ENCODE measurements at regions not wholly inside any gene's neighbourhood (a gene's known extent, or its start where the extent isn't known, plus 50 kb on each side); places are given as distances from the start of the nearest gene placed in this dataset.

- no peak for DNase-seq (ENCODE audit: low spot score in 2 of 2)
- H3K4me1 ChIP-seq: peaks cover 0 to 5% of the 10 kb centered on the region in 2 donors
- TF ChIP-seq, protein P1, sequence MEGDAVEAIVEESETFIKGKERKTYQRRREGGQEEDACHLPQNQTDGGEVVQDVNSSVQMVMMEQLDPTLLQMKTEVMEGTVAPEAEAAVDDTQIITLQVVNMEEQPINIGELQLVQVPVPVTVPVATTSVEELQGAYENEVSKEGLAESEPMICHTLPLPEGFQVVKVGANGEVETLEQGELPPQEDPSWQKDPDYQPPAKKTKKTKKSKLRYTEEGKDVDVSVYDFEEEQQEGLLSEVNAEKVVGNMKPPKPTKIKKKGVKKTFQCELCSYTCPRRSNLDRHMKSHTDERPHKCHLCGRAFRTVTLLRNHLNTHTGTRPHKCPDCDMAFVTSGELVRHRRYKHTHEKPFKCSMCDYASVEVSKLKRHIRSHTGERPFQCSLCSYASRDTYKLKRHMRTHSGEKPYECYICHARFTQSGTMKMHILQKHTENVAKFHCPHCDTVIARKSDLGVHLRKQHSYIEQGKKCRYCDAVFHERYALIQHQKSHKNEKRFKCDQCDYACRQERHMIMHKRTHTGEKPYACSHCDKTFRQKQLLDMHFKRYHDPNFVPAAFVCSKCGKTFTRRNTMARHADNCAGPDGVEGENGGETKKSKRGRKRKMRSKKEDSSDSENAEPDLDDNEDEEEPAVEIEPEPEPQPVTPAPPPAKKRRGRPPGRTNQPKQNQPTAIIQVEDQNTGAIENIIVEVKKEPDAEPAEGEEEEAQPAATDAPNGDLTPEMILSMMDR (IDR thresholded peaks at IDR 0.05): no peak
Observed at GRCh38 chr10:47196691-47197090, 103.3 kb upstream of the GDF10 start.

GRCh38 chr10:47198221-47198620, 101.8 kb upstream of the GDF10 start:
- intact Hi-C loops (cut with DNase I): no loop called here
- H3K27me3 ChIP-seq: no peaks in the 10 kb centered on the region
- H3K27ac ChIP-seq: no peak overlapping the region
- TF ChIP-seq, protein P1 (IDR thresholded peaks at IDR 0.05): no peak
- no peak overlapping the region for H3K4me3 ChIP-seq
- no peak for DNase-seq (ENCODE audit: low spot score in 2 of 2)
- H3K36me3 ChIP-seq: no peaks in the 10 kb centered on the region
- H3K9me3 ChIP-seq: no peaks in the 10 kb centered on the region
- H3K4me1 ChIP-seq: peaks cover 0 to 5% of the 10 kb centered on the region in 2 donors

More at GRCh38 chr10:47196691-47197090, 103.3 kb upstream of the GDF10 start:
- Histone ChIP-seq H3K36me3 (no peaks in the 10 kb centered on the region), H3K27ac (no peak overlapping the region), H3K9me3 (no peaks in the 10 kb centered on the region), H3K27me3 (no peaks in the 10 kb centered on the region), H3K4me3 (no peak overlapping the region)
- intact Hi-C loops (cut with DNase I): no loop called here

- no peak overlapping the region for H3K4me3 ChIP-seq
- H3K4me1 ChIP-seq: no peaks in the 10 kb centered on the region
- TF ChIP-seq, protein P1 (IDR thresholded peaks at IDR 0.05): no peak
Observed at GRCh38 chr10:47205192-47205591, 94.8 kb upstream of the GDF10 start.

DNA sequence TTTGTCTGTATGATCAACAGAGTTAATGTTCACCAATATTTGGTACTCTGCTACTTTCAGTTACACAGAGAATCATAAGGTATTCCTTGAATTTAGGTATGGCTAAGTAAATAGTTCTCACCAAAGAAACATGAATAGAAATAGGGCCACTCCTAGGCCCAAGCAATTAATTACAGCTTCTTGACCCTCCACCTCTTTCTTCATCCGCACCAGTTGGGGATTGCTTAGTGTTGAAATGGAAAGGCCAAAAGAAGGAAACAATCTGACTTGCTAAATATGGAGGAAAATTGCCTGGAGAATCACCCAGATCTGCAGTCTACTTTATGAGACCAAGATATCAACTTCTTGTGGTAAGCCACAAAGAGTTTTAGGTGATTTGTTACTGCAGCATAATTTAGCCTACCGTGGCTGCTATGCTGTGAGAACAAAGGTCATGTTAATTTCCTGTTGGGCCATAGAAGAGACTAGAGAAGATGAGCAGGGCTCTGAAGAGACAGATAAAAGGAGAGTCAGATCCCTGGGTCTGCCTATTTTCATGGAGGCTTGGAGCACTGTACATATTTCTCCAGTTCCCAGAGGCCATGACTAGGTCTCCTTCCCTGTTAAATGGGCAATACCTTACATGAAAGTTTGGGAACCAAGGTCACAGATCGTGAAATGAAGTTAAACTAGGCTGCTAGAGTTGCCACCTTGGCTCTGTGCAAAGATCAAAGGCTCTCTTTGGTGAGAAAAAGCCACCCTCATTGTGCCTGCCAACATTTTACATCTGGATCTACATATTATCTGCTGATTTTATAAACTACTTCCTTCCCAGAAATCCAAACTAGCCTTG, 93.3 kb upstream of the GDF10 start:
- no peak for DNase-seq (ENCODE audit: low spot score in 2 of 2)
- no peak overlapping the region for H3K27ac ChIP-seq
- no peaks in the 10 kb centered on the region for H3K27me3 ChIP-seq
- no peaks in the 10 kb centered on the region for H3K9me3 ChIP-seq
- no peaks in the 10 kb centered on the region for H3K4me1 ChIP-seq
- TF ChIP-seq, protein P1 (IDR thresholded peaks at IDR 0.05): no peak
- no peak overlapping the region for H3K4me3 ChIP-seq
- intact Hi-C loops (cut with DNase I): no loop called here
- no peaks in the 10 kb centered on the region for H3K36me3 ChIP-seq

More at GRCh38 chr10:47205192-47205591, 94.8 kb upstream of the GDF10 start:
- no peak overlapping the region for H3K27ac ChIP-seq
- H3K9me3 ChIP-seq: no peaks in the 10 kb centered on the region
- DNase-seq (ENCODE audit: low spot score in 2 of 2): no peak
- intact Hi-C loops (cut with DNase I): no loop called here
- H3K36me3 ChIP-seq: no peaks in the 10 kb centered on the region
- no peaks in the 10 kb centered on the region for H3K27me3 ChIP-seq

- no peak for DNase-seq (ENCODE audit: low spot score in 2 of 2)
- peaks cover 0 to 5% of the 10 kb centered on the region in 2 donors for H3K9me3 ChIP-seq
- TF ChIP-seq, protein P1 (IDR thresholded peaks at IDR 0.05): no peak
- H3K4me3 ChIP-seq: no peak overlapping the region
- intact Hi-C loops (cut with DNase I): no loop called here
- no peaks in the 10 kb centered on the region for H3K27me3 ChIP-seq
- H3K36me3 ChIP-seq: no peaks in the 10 kb centered on the region
- H3K27ac ChIP-seq: no peak overlapping the region
- H3K4me1 ChIP-seq: no peaks in the 10 kb centered on the region
Observed at GRCh38 chr10:47207281-47207615, 92.7 kb upstream of the GDF10 start.
